Pancreas (tissue), 10 donors: ENCODE measurements at regions not wholly inside any gene's neighbourhood (a gene's known extent, or its start where the extent isn't known, plus 50 kb on each side); places are given as distances from the start of the nearest gene placed in this dataset.

Source experiments
- ATAC-seq, 4 donors: fragments of 200-7000 bp; cut with Tn5 transposase; one replicate each; pipeline versions ENCODE4 v1.8.0 to v1.9.1; 2020; ENCODE audit warnings: mild to moderate bottlenecking in 4 of 4, moderate library complexity in 4 of 4
- DNase-seq, 6 donors: peaks; one replicate each; pipeline ENCODE4 v3.0.0-alpha.2; 2020
- FAIRE-seq: peaks from 2 replicates; lab custom pipeline; 2012; peaks lifted over from hg19 to GRCh38; lab: Jason Lieb, UNC
- H3K27ac ChIP-seq, 4 donors: fragments of 200-600 bp; sonication (generic); 1 replicate in 3 of 4; 2 replicates in 1 of 4; pipeline versions ENCODE4 v1.5.0 to v1.8.0; 2020
- H3K27me3 ChIP-seq, 4 donors: fragments of 200-600 bp; one replicate each; pipeline ENCODE4 v1.8.0; 2021
- H3K36me3 ChIP-seq, 3 donors: fragments of 200-600 bp; sonication (generic) in 1 of 3; one replicate each; pipeline versions ENCODE4 v1.5.0 to v1.8.0; 2020 to 2021
- H3K4me1 ChIP-seq, 3 donors: fragments of 200-600 bp; one replicate each; pipeline ENCODE4 v1.8.0; 2021
- H3K4me3 ChIP-seq, 4 donors: fragments of 200-600 bp; sonication (generic) in 2 of 4; one replicate each; pipeline versions ENCODE4 v1.5.0 to v1.8.0; 2020 to 2021
- H3K9me3 ChIP-seq, 4 donors: fragments of 200-600 bp; one replicate each; pipeline ENCODE4 v1.8.0; 2021
- WGBS, 2 donors: extraction: QIAGEN DNeasy Blood & Tissue Kit; methylation state at CpG; one replicate each; pipeline ENCODE4 v1.1.7; 2013; 5-methylcytosine and 5-hydroxymethylcytosine counted together
- intact Hi-C, 3 donors: fragments of 100-400 bp; cut with DNase I; formaldehyde crosslinking; loops; one replicate each; pipeline versions ENCODE4 v1.11.1 to v1.14.2; 2022
- TF ChIP-seq, protein P1 (sequence below), 4 donors: fragments of 200-600 bp; sonication (generic) in 3 of 4; IDR thresholded peaks; one replicate each; pipeline versions ENCODE4 v1.5.0 to v1.8.0; 2021; ENCODE audit warnings: antibody characterized with exemption in 4 of 4
- donor health status: healthy with polysubstance abuse.
- donor health status: DM: no; HTN: no; CAD: no; lungs with moderate emphysema.
- donor health status: DM: no; HTN: no; CAD: no.
- donor health status: control.
- donor health status: control.
- donor health status: Bipolar disorder and iron deficiency.
- donor health status: DM: yes; HTN: yes; CAD: no.
- donor health status: DM: no; HTN: no; CAD: no.
- donor health status: DM: no; HTN: no; CAD: no.
- donor health status: DM: yes; HTN: yes; CAD: no.

DNA sequence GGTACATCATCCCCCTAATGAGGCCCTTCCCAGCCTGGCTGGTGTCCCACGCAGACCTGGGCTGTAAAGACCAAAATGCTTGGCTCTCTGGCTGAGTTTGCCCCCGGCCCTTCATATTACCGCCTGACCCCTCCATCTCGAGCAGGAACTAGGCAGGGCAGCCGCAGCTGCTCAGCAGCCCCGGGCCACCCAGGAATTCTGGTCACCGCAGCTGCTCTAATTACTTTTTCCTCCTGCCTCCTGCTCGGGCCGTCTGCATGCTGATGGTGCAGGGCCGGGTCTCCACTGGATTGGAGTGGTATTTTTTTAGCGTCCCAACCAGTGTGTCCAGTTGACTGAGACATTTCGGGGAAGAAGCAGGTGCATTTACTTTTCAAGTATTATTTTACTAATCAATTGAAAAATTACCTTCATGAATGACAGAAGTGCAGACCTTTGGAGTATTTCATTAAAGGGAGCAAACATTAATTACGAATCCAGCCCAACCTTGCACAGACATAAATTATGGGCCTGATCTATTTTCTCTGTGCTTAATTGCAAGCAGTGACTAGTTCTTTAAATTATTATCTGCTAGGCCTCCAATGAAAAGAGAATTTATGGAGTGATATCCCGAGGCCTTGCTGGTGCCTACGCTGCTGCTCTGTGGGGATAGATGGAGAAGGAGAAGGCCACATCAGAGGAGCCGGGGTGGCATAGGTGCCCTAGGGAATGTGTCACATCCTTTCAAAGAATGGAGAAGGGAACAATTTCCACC, 176.2 kb downstream of the CYLD start:
- WGBS, 2 donors = 71 to 76% methylated on average over 16 of the region's 16 CpGs
- no peak for ATAC-seq

DNA sequence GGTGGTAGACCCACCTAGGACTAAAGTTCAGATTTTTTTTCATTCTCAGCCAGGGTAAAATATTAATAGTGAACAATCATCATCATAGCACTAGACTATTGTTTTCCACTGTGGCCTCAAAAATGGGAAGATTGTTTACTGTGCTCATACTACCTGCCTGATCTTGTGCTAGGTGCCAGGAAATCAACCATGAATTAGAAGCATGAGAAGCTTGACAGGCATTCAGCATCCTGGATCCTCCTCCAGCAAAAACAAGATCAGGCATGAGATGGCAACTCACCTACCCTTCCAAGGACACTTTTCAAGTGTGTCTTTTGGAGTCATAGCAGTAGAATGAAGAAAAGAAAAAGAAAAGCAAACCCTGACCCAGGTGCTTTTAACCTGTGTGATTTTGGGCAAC, 174.2 kb downstream of the CYLD start:
- TF ChIP-seq, protein P1, sequence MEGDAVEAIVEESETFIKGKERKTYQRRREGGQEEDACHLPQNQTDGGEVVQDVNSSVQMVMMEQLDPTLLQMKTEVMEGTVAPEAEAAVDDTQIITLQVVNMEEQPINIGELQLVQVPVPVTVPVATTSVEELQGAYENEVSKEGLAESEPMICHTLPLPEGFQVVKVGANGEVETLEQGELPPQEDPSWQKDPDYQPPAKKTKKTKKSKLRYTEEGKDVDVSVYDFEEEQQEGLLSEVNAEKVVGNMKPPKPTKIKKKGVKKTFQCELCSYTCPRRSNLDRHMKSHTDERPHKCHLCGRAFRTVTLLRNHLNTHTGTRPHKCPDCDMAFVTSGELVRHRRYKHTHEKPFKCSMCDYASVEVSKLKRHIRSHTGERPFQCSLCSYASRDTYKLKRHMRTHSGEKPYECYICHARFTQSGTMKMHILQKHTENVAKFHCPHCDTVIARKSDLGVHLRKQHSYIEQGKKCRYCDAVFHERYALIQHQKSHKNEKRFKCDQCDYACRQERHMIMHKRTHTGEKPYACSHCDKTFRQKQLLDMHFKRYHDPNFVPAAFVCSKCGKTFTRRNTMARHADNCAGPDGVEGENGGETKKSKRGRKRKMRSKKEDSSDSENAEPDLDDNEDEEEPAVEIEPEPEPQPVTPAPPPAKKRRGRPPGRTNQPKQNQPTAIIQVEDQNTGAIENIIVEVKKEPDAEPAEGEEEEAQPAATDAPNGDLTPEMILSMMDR (IDR thresholded peaks at IDR 0.05) = no peak
- intact Hi-C loops = no loop called here

More for the DNA sequence above, 176.2 kb downstream of the CYLD start:
- Histone ChIP-seq H3K9me3 (no peaks in the 10 kb centered on the region), H3K4me1 (no peaks in the 10 kb centered on the region), H3K36me3 (no peaks in the 10 kb centered on the region), H3K27me3 (no peaks in the 10 kb centered on the region), H3K27ac (no peak overlapping the region), H3K4me3 (no peak overlapping the region)
- intact Hi-C loops = no loop called here
- FAIRE-seq (no peak), DNase-seq (no peak)
- TF ChIP-seq, protein P1 (IDR thresholded peaks at IDR 0.05) = no peak

DNA sequence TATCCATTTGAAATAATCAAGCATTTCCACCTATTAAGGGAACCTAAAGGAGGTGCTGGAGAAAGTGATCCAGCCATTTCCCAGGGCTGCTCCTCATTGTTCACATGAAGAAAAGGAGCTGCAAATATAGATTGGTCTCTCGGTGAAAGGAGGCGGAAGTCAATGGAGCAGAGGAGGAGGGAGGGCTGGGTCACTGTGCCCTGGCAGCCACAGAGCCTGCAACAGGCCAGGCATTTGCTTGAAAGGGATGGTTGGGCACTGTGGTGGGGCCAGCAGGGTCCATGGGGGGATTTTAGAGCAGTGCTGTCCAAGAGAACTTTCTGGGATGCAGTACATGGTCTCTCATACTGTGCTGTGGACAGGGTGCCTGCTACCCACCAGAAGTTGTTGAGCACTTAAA, 173.2 kb downstream of the CYLD start:
- FAIRE-seq (no peak), DNase-seq (no peak), ATAC-seq (no peak)
- no peak overlapping the region for H3K4me3 ChIP-seq
- 81 to 88% methylated on average over 2 of the region's 2 CpGs for WGBS, 2 donors
- H3K4me1 ChIP-seq = no peaks in the 10 kb centered on the region
- H3K36me3 ChIP-seq = no peaks in the 10 kb centered on the region
- no peaks in the 10 kb centered on the region for H3K27me3 ChIP-seq
- no peaks in the 10 kb centered on the region for H3K9me3 ChIP-seq
- TF ChIP-seq, protein P1 (IDR thresholded peaks at IDR 0.05) = no peak
- no peak overlapping the region for H3K27ac ChIP-seq
- intact Hi-C loops = no loop called here

More for the DNA sequence above, 174.2 kb downstream of the CYLD start:
- Histone ChIP-seq H3K9me3 (no peaks in the 10 kb centered on the region), H3K4me1 (no peaks in the 10 kb centered on the region), H3K27ac (no peak overlapping the region), H3K36me3 (no peaks in the 10 kb centered on the region), H3K27me3 (no peaks in the 10 kb centered on the region), H3K4me3 (no peak overlapping the region)
- no peak for DNase-seq
- no peak for ATAC-seq
- no peak for FAIRE-seq

DNA sequence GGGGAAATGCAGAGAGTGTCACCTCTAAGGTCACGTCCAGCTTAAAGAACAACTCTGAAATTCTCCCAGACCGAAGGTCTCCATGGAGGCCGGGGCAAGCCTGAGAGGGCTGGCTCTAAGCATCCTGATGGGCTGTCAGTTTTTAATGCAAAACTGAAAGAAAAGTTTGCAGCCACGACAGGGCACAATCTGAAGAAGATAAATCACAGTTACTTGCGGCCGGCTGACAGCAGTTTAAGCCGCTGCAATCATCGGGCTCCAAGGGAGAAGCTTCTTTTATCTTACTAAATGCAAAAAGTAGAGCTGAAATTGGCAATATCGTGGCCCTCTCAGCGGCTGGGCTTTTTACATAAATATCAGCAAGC, 168.8 kb downstream of the CYLD start:
- Histone ChIP-seq H3K4me3 (no peak overlapping the region), H3K36me3 (no peaks in the 10 kb centered on the region), H3K9me3 (no peaks in the 10 kb centered on the region), H3K27ac (no peak overlapping the region), H3K27me3 (no peaks in the 10 kb centered on the region), H3K4me1 (no peaks in the 10 kb centered on the region)
- 31 to 36% methylated on average over 10 of the region's 10 CpGs for WGBS, 2 donors
- DNase-seq = no peak
- ATAC-seq = peak in 1 of 4 donors; percentile 29
- TF ChIP-seq, protein P1 (IDR thresholded peaks at IDR 0.05) = no peak
- intact Hi-C loops = no loop called here
- FAIRE-seq = no peak
